Fibroblast of lung (primary cell): ENCODE measurements at regions not wholly inside any gene's neighbourhood (a gene's known extent, or its start where the extent isn't known, plus 50 kb on each side); places are given as distances from the start of the nearest gene placed in this dataset.

ENCODE experiments used
- EZH2 ChIP-seq: IDR thresholded peaks from 2 replicates; pipeline ENCODE4 v1.5.1; 2012; ENCODE audit warnings: low read length, control low read depth, mild to moderate bottlenecking; ENCODE audit errors: missing control alignments
- TF ChIP-seq, protein P1 (sequence below), 2 donors: IDR thresholded peaks in 1 of 2; conservative IDR thresholded peaks in 1 of 2; 1 replicate in 1 of 2; 2 replicates in 1 of 2; pipeline ENCODE4 v1.5.1; 2011 to 2012; ENCODE audit warnings: low read length in 2 of 2, control low read depth in 1 of 2, inconsistent platforms in 1 of 2, low read depth in 1 of 2, mild to moderate bottlenecking in 1 of 2

DNA sequence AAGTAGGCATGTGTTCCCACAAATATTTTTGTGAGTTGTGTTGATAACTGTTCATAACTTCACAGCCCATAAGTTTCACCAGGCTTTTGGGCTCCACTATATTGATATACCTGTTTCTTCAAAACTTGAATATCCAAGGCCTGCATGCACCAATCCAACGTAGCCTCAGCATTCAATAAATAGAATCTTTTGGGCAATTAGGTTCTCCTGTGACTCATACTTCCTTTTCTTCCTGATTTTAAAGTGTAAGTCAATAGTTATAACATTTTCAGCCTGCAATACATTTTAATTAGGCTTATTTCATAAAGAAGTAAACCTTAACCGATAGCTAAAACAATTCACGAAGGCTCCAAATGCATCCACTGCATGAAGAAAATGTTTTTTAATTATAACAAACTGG, 97.8 kb upstream of the SPRED1 start:
- TF ChIP-seq, protein P1, sequence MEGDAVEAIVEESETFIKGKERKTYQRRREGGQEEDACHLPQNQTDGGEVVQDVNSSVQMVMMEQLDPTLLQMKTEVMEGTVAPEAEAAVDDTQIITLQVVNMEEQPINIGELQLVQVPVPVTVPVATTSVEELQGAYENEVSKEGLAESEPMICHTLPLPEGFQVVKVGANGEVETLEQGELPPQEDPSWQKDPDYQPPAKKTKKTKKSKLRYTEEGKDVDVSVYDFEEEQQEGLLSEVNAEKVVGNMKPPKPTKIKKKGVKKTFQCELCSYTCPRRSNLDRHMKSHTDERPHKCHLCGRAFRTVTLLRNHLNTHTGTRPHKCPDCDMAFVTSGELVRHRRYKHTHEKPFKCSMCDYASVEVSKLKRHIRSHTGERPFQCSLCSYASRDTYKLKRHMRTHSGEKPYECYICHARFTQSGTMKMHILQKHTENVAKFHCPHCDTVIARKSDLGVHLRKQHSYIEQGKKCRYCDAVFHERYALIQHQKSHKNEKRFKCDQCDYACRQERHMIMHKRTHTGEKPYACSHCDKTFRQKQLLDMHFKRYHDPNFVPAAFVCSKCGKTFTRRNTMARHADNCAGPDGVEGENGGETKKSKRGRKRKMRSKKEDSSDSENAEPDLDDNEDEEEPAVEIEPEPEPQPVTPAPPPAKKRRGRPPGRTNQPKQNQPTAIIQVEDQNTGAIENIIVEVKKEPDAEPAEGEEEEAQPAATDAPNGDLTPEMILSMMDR (conservative IDR thresholded peaks at IDR 0.05 in 1 of 2, IDR thresholded peaks at IDR 0.05 in 1 of 2; ENCODE audit: low read depth in 1 of 2, low read length in 2 of 2) = no peak
- no peak for TF ChIP-seq EZH2
